ENCODE measurements at regions not wholly inside any gene's neighbourhood (a gene's known extent, or its start where the extent isn't known, plus 50 kb on each side); places are given as distances from the start of the nearest gene placed in this dataset.

GRCh38 chr2:200212862-200213425, 93.5 kb upstream of the SPATS2L start:
- Histone ChIP-seq H3K9me3 (no peaks in the 10 kb centered on the region), H3K4me1 (ENCODE audit: low read depth) (no peaks in the 10 kb centered on the region), H3K4me3 (no peak overlapping the region), H3K36me3 (ENCODE audit: low read depth) (no peaks in the 10 kb centered on the region)
- ATAC-seq: no peak
- no peak for TF ChIP-seq CTCF (IDR thresholded peaks at IDR 0.05)
- no peak for DNase-seq
- intact Hi-C loops (cut with DNase I, micrococcal nuclease): no loop called here

- Histone ChIP-seq H3K4me3 (no peak overlapping the region), H3K4me1 (ENCODE audit: low read depth) (peaks cover 8% of the 10 kb centered on the region), H3K9me3 (no peaks in the 10 kb centered on the region), H3K36me3 (ENCODE audit: low read depth) (no peaks in the 10 kb centered on the region)
- intact Hi-C loops (cut with DNase I, micrococcal nuclease): no loop called here
- TF ChIP-seq CTCF (IDR thresholded peaks at IDR 0.05): no peak
- ATAC-seq (no peak), DNase-seq (no peak)
Observed at GRCh38 chr2:200216310-200216709, 90.2 kb upstream of the SPATS2L start.

- peaks cover 11% of the 10 kb centered on the region for H3K4me1 ChIP-seq (ENCODE audit: low read depth)
- no peak for TF ChIP-seq CTCF (IDR thresholded peaks at IDR 0.05)
- no peaks in the 10 kb centered on the region for H3K9me3 ChIP-seq
- intact Hi-C loops (cut with DNase I, micrococcal nuclease): no loop called here
- DNase-seq (no peak), ATAC-seq (no peak)
- no peaks in the 10 kb centered on the region for H3K36me3 ChIP-seq (ENCODE audit: low read depth)
- H3K4me3 ChIP-seq: no peak overlapping the region
Observed at GRCh38 chr2:200217320-200217719, 89.2 kb upstream of the SPATS2L start.

- DNase-seq (no peak), ATAC-seq (no peak)
- H3K4me1 ChIP-seq (ENCODE audit: low read depth): peaks cover 19% of the 10 kb centered on the region
- intact Hi-C loops (cut with DNase I, micrococcal nuclease): no loop called here
- H3K36me3 ChIP-seq (ENCODE audit: low read depth): no peaks in the 10 kb centered on the region
- no peak for TF ChIP-seq CTCF (IDR thresholded peaks at IDR 0.05)
- H3K9me3 ChIP-seq: no peaks in the 10 kb centered on the region
- no peak overlapping the region for H3K4me3 ChIP-seq
Observed at GRCh38 chr2:200218645-200219044, 87.8 kb upstream of the SPATS2L start.

- Histone ChIP-seq H3K4me3 (no peak overlapping the region), H3K4me1 (ENCODE audit: low read depth) (peaks cover 19% of the 10 kb centered on the region), H3K9me3 (no peaks in the 10 kb centered on the region), H3K36me3 (ENCODE audit: low read depth) (no peaks in the 10 kb centered on the region)
- intact Hi-C loops (cut with DNase I, micrococcal nuclease): no loop called here
- no peak for TF ChIP-seq CTCF (IDR thresholded peaks at IDR 0.05)
- ATAC-seq (no peak), DNase-seq (peak in 1 of 3 donors; percentile 16)
Observed at GRCh38 chr2:200219309-200220113, 87.0 kb upstream of the SPATS2L start.
